ENCODE measurements at regions not wholly inside any gene's neighbourhood (a gene's known extent, or its start where the extent isn't known, plus 50 kb on each side); places are given as distances from the start of the nearest gene placed in this dataset.

DNA sequence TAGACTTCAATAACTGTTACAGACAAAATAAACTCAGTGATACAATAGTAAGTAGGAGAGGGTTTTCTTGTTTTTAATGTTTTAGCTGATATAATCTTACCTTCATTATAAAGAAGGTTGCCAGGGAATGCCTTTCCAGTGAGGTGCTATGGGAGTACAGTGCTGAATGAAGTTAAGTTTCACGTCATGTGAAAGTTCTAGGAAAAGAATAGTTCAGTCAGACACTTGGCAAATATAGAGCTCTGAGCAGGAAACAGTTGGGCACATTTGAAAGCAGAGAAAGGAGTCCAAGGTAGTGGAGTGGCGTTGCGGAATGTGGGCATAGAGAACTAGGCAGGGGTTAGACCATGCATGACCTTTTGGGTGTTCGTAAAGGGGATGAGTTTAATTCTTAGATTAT, 88.6 kb upstream of the DCN start:
- H3K27ac ChIP-seq, result no peak overlapping the region

DNA sequence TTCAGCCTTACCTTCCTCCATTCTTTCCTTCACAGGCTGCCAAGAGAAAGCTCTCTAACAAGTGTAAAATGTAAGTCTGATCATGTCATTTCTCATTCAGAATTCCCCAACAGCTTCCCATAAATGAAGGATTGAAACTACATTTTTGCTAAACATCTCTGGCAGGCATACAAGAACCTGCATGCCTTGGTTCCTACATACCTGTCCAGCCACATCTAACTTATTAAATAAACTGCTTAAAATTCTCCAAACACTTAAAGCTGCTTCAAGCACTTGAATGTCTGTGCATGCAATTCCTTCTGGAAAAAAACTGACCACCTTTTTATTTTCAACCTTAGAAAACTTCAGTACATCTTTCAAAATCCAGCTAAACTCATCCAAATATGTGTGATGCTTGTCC, 84.4 kb upstream of the DCN start:
- intact Hi-C loops (cut with DNase I), result no loop called here
- Histone ChIP-seq H3K9me3 (no peaks in the 10 kb centered on the region), H3K4me3 (no peak overlapping the region), H3K4me1 (peaks cover 2% of the 10 kb centered on the region), H3K27me3 (no peaks in the 10 kb centered on the region), H3K27ac (no peak overlapping the region), H3K36me3 (no peaks in the 10 kb centered on the region)
- TF ChIP-seq, protein P1, sequence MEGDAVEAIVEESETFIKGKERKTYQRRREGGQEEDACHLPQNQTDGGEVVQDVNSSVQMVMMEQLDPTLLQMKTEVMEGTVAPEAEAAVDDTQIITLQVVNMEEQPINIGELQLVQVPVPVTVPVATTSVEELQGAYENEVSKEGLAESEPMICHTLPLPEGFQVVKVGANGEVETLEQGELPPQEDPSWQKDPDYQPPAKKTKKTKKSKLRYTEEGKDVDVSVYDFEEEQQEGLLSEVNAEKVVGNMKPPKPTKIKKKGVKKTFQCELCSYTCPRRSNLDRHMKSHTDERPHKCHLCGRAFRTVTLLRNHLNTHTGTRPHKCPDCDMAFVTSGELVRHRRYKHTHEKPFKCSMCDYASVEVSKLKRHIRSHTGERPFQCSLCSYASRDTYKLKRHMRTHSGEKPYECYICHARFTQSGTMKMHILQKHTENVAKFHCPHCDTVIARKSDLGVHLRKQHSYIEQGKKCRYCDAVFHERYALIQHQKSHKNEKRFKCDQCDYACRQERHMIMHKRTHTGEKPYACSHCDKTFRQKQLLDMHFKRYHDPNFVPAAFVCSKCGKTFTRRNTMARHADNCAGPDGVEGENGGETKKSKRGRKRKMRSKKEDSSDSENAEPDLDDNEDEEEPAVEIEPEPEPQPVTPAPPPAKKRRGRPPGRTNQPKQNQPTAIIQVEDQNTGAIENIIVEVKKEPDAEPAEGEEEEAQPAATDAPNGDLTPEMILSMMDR (IDR thresholded peaks at IDR 0.05), result no peak
- TF ChIP-seq POLR2AphosphoS5 (IDR thresholded peaks at IDR 0.05; ENCODE audit: insufficient read depth in 1 of 2, low read depth in 1 of 2) (no peak), POLR2A (IDR thresholded peaks at IDR 0.05) (no peak)
- DNase-seq (ENCODE audit: extremely low spot score in 2 of 2), result no peak

More for the DNA sequence above, 88.6 kb upstream of the DCN start:
- no peak overlapping the region for H3K4me3 ChIP-seq
- intact Hi-C loops (cut with DNase I), result no loop called here
- peaks cover 30% of the 10 kb centered on the region for H3K4me1 ChIP-seq
- TF ChIP-seq, protein P1 (IDR thresholded peaks at IDR 0.05), result no peak
- TF ChIP-seq POLR2AphosphoS5 (IDR thresholded peaks at IDR 0.05; ENCODE audit: insufficient read depth in 1 of 2, low read depth in 1 of 2) (no peak), POLR2A (IDR thresholded peaks at IDR 0.05) (no peak)
- no peaks in the 10 kb centered on the region for H3K9me3 ChIP-seq
- H3K36me3 ChIP-seq, result no peaks in the 10 kb centered on the region
- no peaks in the 10 kb centered on the region for H3K27me3 ChIP-seq
- no peak for DNase-seq (ENCODE audit: extremely low spot score in 2 of 2)

DNA sequence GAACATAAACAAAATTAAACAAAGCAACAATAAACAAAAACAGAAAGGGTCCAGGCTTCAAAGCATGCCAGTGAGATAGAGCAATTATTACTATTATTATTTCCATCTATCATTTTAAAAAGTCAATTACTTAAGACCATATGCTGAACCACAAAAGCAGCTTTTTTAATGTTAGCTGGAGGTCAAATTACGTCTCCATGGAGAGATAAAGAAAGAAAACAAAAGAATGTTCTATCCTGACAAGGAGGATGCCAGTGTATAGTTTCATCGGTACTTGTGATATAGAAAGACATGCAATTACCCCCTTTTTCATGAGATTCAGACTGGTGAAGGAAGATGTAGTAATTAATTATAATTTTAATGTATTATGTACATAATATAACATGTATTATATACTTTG, 81.6 kb upstream of the DCN start:
- TF ChIP-seq POLR2A (IDR thresholded peaks at IDR 0.05), result no peak
- no peak for TF ChIP-seq POLR2AphosphoS5 (IDR thresholded peaks at IDR 0.05; ENCODE audit: insufficient read depth in 1 of 2, low read depth in 1 of 2)
- TF ChIP-seq, protein P1 (IDR thresholded peaks at IDR 0.05), result no peak
- no peaks in the 10 kb centered on the region for H3K36me3 ChIP-seq
- no peak for DNase-seq (ENCODE audit: extremely low spot score in 2 of 2)
- H3K27me3 ChIP-seq, result no peaks in the 10 kb centered on the region
- no peak overlapping the region for H3K27ac ChIP-seq
- no peak overlapping the region for H3K4me3 ChIP-seq
- peaks cover 4% of the 10 kb centered on the region for H3K4me1 ChIP-seq
- H3K9me3 ChIP-seq, result no peaks in the 10 kb centered on the region
- intact Hi-C loops (cut with DNase I), result no loop called here

DNA sequence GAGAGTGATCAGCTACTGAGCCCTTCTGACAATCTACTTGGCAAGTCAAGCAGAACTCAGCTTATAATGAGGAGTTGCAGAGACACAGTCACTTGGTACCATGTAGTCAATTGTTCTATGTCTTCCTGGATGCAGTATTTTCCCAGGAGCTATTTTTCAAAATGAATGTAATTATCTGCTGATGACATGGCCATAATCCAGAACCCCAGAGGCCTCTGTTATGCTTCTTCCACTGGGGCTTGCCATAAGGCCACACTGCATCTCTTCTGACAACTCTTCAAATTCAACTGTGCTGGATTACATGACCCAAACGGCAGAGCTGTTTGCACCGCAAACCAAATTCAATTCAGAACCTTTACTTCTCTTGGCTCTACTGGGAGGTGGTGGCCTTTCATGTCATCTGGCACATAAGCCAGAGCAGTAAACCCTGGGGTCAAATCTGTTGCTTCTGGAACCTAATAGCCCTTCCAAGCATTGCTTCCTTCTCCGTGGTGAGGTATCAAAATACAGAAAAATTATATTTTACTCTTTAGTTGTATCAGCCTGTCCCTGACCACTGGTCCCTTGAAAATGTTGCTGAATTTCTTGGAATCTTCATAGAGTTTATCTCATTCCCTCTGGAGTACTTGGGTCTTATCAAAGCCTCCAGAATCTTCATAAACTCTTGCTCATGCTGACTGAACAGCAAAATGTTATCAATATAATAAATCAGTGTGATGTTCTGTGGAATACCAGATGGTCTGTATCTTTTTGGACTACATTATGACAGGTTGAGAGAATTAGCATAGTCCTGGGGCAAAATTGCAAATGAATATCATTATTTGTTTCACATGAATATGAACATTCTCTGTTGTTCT, 79.4 kb upstream of the DCN start:
- peaks cover 4% of the 10 kb centered on the region for H3K4me1 ChIP-seq
- no peaks in the 10 kb centered on the region for H3K36me3 ChIP-seq
- no peak for DNase-seq (ENCODE audit: extremely low spot score in 2 of 2)
- no peaks in the 10 kb centered on the region for H3K9me3 ChIP-seq
- no peaks in the 10 kb centered on the region for H3K27me3 ChIP-seq
- intact Hi-C loops (cut with DNase I), result no loop called here
- H3K4me3 ChIP-seq, result no peak overlapping the region
- no peak overlapping the region for H3K27ac ChIP-seq
- TF ChIP-seq POLR2A (IDR thresholded peaks at IDR 0.05), result no peak
- TF ChIP-seq, protein P1 (IDR thresholded peaks at IDR 0.05), result no peak
- no peak for TF ChIP-seq POLR2AphosphoS5 (IDR thresholded peaks at IDR 0.05; ENCODE audit: insufficient read depth in 1 of 2, low read depth in 1 of 2)

DNA sequence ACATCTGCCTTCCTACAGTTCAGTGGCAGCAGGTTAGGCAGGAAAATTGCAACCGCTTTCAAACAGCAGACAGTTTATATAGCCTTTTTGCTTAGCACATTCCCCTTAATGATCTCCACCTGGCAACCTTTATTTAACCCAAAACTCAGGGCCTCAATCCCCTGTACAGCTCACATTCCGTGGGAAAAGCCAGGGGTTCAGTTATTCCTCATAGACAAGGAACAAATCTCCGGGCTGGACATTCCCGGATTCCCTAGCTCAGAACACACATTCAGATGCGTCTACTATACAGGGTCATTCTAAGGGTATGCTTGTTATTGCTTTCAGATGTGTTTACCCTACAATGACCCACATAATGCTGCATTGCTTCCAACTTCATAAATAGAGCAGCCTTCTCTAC, 73.8 kb upstream of the DCN start:
- DNase-seq (ENCODE audit: extremely low spot score in 2 of 2), result no peak
- TF ChIP-seq, protein P1 (IDR thresholded peaks at IDR 0.05), result no peak
- TF ChIP-seq POLR2AphosphoS5 (IDR thresholded peaks at IDR 0.05; ENCODE audit: insufficient read depth in 1 of 2, low read depth in 1 of 2), result no peak
- no peak for TF ChIP-seq POLR2A (IDR thresholded peaks at IDR 0.05)
- Histone ChIP-seq H3K4me1 (no peaks in the 10 kb centered on the region), H3K36me3 (no peaks in the 10 kb centered on the region), H3K9me3 (no peaks in the 10 kb centered on the region), H3K27ac (no peak overlapping the region), H3K27me3 (no peaks in the 10 kb centered on the region), H3K4me3 (no peak overlapping the region)
- intact Hi-C loops (cut with DNase I), result no loop called here
